ENCODE measurements at regions not wholly inside any gene's neighbourhood (a gene's known extent, or its start where the extent isn't known, plus 50 kb on each side); places are given as distances from the start of the nearest gene placed in this dataset.

DNA sequence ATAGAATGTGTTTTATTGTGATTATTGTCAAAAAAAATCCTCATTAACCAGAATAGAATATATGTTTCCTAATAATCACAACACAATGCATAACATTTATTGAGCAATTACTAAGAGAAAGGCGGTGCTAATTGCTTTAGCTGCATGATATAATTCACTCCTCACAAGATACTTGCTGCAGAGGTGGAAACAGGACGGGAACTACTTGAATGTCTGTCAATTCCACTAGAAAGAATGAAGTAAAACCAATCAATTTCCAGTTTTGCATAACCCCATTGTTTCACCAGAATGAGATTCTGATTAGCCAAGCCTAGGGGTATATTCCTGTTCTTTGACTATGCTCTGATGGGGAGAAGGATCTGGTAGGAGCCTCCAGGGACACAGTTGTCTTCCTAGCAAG lies 239.1 kb upstream of the NRP1 start:
- TF ChIP-seq POLR2A (IDR thresholded peaks at IDR 0.05; ENCODE audit: low read depth, low read length) (no peak), POLR2AphosphoS5 (IDR thresholded peaks at IDR 0.05; ENCODE audit: low read depth, low read length) (no peak), TAF1 (IDR thresholded peaks at IDR 0.05; ENCODE audit: borderline replicate concordance, low read depth, low read length) (no peak)
